Chondrocyte (in vitro differentiated cells): ENCODE measurements at regions not wholly inside any gene's neighbourhood (a gene's known extent, or its start where the extent isn't known, plus 50 kb on each side); places are given as distances from the start of the nearest gene placed in this dataset.

Source experiments
- DNase-seq: peaks from one replicate; pipeline ENCODE4 v3.0.0; 2021; ENCODE audit warnings: mixed read lengths, low spot score
- H3K27ac Mint-ChIP-seq: one replicate; pipeline ENCODE4 v1.8.0; 2021; ENCODE audit warnings: mild to moderate bottlenecking, moderate library complexity, mixed read lengths; ENCODE audit not compliant: unreplicated experiment
- H3K27me3 Mint-ChIP-seq: 2 replicates; pipeline ENCODE4 v1.8.0; 2021; ENCODE audit warnings: low read depth, mixed read lengths
- H3K36me3 Mint-ChIP-seq: 2 replicates; pipeline ENCODE4 v1.8.0; 2021; ENCODE audit warnings: low read depth, mixed read lengths
- H3K4me1 Mint-ChIP-seq: 2 replicates; pipeline ENCODE4 v1.8.0; 2021; ENCODE audit warnings: low read depth, mild to moderate bottlenecking, mixed read lengths
- H3K4me3 Mint-ChIP-seq: one replicate; pipeline ENCODE4 v1.8.0; 2021; ENCODE audit warnings: mild to moderate bottlenecking, moderate library complexity, mixed read lengths; ENCODE audit not compliant: unreplicated experiment
- H3K9me3 Mint-ChIP-seq: 2 replicates; pipeline ENCODE4 v1.8.0; 2021; ENCODE audit warnings: low read depth, mixed read lengths
- TF ChIP-seq, protein P1 (sequence below): fragments of 200-600 bp; sonication (generic); IDR thresholded peaks from 2 replicates; pipeline ENCODE4 v1.5.0; 2021; ENCODE audit warnings: antibody characterized with exemption, mild to moderate bottlenecking, moderate library complexity

DNA sequence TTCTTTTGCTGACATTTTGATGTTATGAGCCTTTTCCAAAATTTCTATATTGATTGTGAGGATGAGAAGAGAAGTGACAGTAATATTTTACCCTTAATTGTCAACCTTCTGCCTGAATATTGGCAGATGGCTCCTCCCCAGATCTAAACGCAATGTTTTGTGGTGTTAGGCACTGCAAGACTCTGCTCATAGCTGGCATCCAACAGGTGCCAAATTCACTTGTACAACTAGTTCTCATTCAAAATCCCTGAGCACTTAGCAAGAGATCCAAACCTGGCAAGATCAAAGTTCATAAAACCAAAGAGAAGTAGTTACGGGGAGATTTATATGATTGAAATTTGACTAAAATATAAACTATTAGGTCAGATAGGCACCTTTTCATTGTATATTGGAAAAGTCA lies 901.7 kb upstream of the INTU start:
- no peaks in the 10 kb centered on the region for H3K9me3 Mint-ChIP-seq
- TF ChIP-seq, protein P1, sequence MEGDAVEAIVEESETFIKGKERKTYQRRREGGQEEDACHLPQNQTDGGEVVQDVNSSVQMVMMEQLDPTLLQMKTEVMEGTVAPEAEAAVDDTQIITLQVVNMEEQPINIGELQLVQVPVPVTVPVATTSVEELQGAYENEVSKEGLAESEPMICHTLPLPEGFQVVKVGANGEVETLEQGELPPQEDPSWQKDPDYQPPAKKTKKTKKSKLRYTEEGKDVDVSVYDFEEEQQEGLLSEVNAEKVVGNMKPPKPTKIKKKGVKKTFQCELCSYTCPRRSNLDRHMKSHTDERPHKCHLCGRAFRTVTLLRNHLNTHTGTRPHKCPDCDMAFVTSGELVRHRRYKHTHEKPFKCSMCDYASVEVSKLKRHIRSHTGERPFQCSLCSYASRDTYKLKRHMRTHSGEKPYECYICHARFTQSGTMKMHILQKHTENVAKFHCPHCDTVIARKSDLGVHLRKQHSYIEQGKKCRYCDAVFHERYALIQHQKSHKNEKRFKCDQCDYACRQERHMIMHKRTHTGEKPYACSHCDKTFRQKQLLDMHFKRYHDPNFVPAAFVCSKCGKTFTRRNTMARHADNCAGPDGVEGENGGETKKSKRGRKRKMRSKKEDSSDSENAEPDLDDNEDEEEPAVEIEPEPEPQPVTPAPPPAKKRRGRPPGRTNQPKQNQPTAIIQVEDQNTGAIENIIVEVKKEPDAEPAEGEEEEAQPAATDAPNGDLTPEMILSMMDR, result no peak
- H3K36me3 Mint-ChIP-seq, result no peaks in the 10 kb centered on the region
- no peak overlapping the region for H3K4me3 Mint-ChIP-seq
- H3K4me1 Mint-ChIP-seq, result peaks cover 24% of the 10 kb centered on the region
- DNase-seq, result no peak
- no peak overlapping the region for H3K27ac Mint-ChIP-seq
- no peaks in the 10 kb centered on the region for H3K27me3 Mint-ChIP-seq

- Mint-ChIP-seq H3K4me3 (no peak overlapping the region), H3K36me3 (no peaks in the 10 kb centered on the region), H3K27ac (no peak overlapping the region), H3K4me1 (peaks cover 19% of the 10 kb centered on the region), H3K27me3 (no peaks in the 10 kb centered on the region), H3K9me3 (peaks cover 5% of the 10 kb centered on the region)
- TF ChIP-seq, protein P1, result no peak
- no peak for DNase-seq
These were observed 899.5 kb upstream of the INTU start for GRCh38 chr4:126733301-126733700.

GRCh38 chr4:126734465-126734864 lies 898.3 kb upstream of the INTU start:
- H3K27me3 Mint-ChIP-seq, result no peaks in the 10 kb centered on the region
- no peak overlapping the region for H3K4me3 Mint-ChIP-seq

DNA sequence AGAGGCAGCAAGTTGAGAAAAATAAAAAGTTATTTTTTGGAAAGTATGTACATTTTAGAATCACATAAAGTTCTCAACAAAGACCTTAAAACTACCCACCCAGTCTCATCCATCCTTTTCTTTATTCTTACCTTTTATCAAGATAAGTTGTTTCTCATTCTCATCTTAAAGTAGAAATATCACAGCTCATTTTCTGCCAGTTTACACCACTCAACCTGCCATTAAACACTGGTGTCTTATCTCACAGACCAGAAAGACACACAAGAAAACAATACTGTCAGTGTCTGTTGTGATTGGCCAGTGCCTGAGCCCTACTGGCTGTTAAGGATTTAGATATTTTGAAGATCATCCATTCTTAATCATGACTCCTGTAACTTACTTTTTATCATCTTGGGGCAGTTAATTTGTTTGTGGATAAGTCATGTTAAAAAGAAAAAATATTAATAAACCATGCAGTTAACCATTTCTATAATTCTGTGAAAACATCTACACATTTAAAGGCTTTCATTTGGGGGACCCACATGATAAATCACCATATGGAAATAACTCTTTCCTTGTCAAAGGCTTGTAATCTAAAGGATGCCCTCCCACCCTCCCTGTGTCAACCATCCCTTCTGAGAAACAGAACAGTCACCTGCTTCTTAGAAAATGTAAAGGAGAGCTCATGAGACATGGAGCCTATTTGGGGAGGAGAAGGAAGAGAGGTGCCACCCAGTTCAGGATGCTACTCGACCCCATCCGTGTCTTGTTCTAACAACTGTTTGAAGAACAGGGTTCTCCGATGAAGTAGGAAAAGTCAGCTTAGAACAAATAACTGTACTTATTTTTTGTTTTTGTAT lies 897.2 kb upstream of the INTU start:
- H3K9me3 Mint-ChIP-seq, result peaks cover 5% of the 10 kb centered on the region
- H3K27ac Mint-ChIP-seq, result no peak overlapping the region

More at GRCh38 chr4:126734465-126734864, 898.3 kb upstream of the INTU start:
- Mint-ChIP-seq H3K9me3 (peaks cover 5% of the 10 kb centered on the region), H3K4me1 (peaks cover 19% of the 10 kb centered on the region), H3K36me3 (no peaks in the 10 kb centered on the region), H3K27ac (no peak overlapping the region)
- no peak for DNase-seq
- TF ChIP-seq, protein P1, result no peak

DNA sequence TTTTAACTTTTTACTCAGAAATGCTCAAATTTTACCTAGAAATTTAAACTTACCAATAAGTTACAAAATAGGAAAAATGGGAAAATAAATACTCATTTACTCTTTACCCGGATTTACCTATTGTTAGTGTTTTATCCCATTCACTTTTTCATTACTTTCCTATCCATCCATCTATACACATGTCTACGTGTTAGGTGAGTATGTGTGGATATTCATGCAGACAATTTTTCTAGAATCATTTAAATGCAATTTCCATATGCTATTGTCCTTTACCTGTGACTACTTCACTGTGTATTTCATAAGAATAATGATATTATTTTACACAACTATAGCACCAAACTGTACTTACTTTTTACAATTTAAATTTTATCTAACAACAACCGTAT lies 896.6 kb upstream of the INTU start:
- peaks cover 19% of the 10 kb centered on the region for H3K4me1 Mint-ChIP-seq
- peaks cover 5% of the 10 kb centered on the region for H3K9me3 Mint-ChIP-seq
- DNase-seq, result no peak
- TF ChIP-seq, protein P1, result no peak
- H3K36me3 Mint-ChIP-seq, result no peaks in the 10 kb centered on the region
- H3K27ac Mint-ChIP-seq, result no peak overlapping the region
- no peak overlapping the region for H3K4me3 Mint-ChIP-seq
- H3K27me3 Mint-ChIP-seq, result no peaks in the 10 kb centered on the region

More for the DNA sequence above, 897.2 kb upstream of the INTU start:
- Mint-ChIP-seq H3K4me3 (no peak overlapping the region), H3K36me3 (no peaks in the 10 kb centered on the region), H3K27me3 (no peaks in the 10 kb centered on the region), H3K4me1 (peaks cover 19% of the 10 kb centered on the region)
- DNase-seq, result no peak
- TF ChIP-seq, protein P1, result no peak
